IMR-90 (cell line): ENCODE measurements at regions not wholly inside any gene's neighbourhood (a gene's known extent, or its start where the extent isn't known, plus 50 kb on each side); places are given as distances from the start of the nearest gene placed in this dataset.
"Not testable (repeated sequence)": the region's sequence is repeated elsewhere in the genome, so short reads cannot be mapped to it uniquely, and the experiment has no call there.

ENCODE experiments used
- ATAC-seq: fragments of 200-7000 bp; cut with Tn5 transposase; 2 replicates; pipeline ENCODE4 v1.9.1; 2020; ENCODE audit warnings: low read depth, mild to moderate bottlenecking, moderate library complexity
- BruUV-seq: library from RNA; stranded (reverse); fragments of 400-500 nt; replicated peaks from 2 replicates; lab custom pipeline; 2021; lab: Mats Ljungman, UMichigan
- CTCF ChIA-PET: fragments of 300-600 bp; formaldehyde crosslinking; extraction: SDS; loops from one replicate; lab custom pipeline; 2021; ENCODE audit warnings: antibody characterized with exemption; lab: Yijun Ruan, JAX
- POLR2A ChIA-PET: fragments of 300-600 bp; sonication (Branson Sonifier 250); formaldehyde crosslinking; loops from one replicate; lab custom pipeline; 2022; ENCODE audit warnings: antibody characterized with exemption; ENCODE audit not compliant: unreplicated experiment; lab: Charles Lee
- DNase-seq: peaks from one replicate; pipeline ENCODE4 v3.0.0; 2013
- H2AFZ ChIP-seq: replicated peaks from 2 replicates; pipeline ENCODE3; 2013; ENCODE audit warnings: low read length, mild to moderate bottlenecking; ENCODE audit not compliant: poor library complexity
- H2AK5ac ChIP-seq: 2 replicates; pipeline ENCODE4 v1.6.1; 2013; ENCODE audit warnings: low read depth, low read length, inconsistent platforms
- H2AK9ac ChIP-seq: replicated peaks from 2 replicates; pipeline ENCODE3; 2013; ENCODE audit warnings: mild to moderate bottlenecking, low read depth, low read length, moderate library complexity; ENCODE audit not compliant: poor library complexity
- H2BK120ac ChIP-seq: 2 replicates; pipeline ENCODE4 v1.6.1; 2013; ENCODE audit warnings: low read depth, low read length, inconsistent platforms
- H2BK15ac ChIP-seq: 3 replicates; pipeline ENCODE4 v1.6.1; 2013; ENCODE audit warnings: low read depth, low read length, inconsistent platforms
- H2BK20ac ChIP-seq: 2 replicates; pipeline ENCODE4 v1.6.1; 2013; ENCODE audit warnings: low read depth, mild to moderate bottlenecking, inconsistent platforms, low read length, moderate library complexity
- H2BK5ac ChIP-seq: 2 replicates; pipeline ENCODE4 v1.6.1; 2013; ENCODE audit warnings: mild to moderate bottlenecking, low read depth, low read length, inconsistent platforms; ENCODE audit not compliant: poor library complexity, severe bottlenecking
- H3K14ac ChIP-seq: replicated peaks from 2 replicates; pipeline ENCODE4 v1.6.1; 2013; ENCODE audit warnings: low read depth, low read length, inconsistent platforms
- H3K18ac ChIP-seq: 2 replicates; pipeline ENCODE4 v1.6.1; 2013; ENCODE audit warnings: low read depth, low read length, control low read depth
- H3K23ac ChIP-seq: 2 replicates; pipeline ENCODE4 v1.6.1; 2013; ENCODE audit warnings: low read depth, low read length, inconsistent platforms
- H3K27ac ChIP-seq: 2 replicates; pipeline ENCODE4 v1.5.1; 2013; ENCODE audit warnings: mild to moderate bottlenecking, control low read depth, low read length; ENCODE audit not compliant: insufficient read depth
- H3K27me3 ChIP-seq: 2 replicates; pipeline ENCODE4 v1.6.1; 2013; ENCODE audit warnings: low read length; ENCODE audit not compliant: control insufficient read depth, insufficient read depth
- H3K36me3 ChIP-seq: 2 replicates; pipeline ENCODE4 v1.6.1; 2013; ENCODE audit warnings: low read length, mixed read lengths; ENCODE audit not compliant: control insufficient read depth, insufficient read depth
- H3K4ac ChIP-seq: 2 replicates; pipeline ENCODE4 v1.6.1; 2013; ENCODE audit warnings: low read depth, low read length, inconsistent platforms
- H3K4me1 ChIP-seq: 2 replicates; pipeline ENCODE4 v1.6.1; 2013; ENCODE audit warnings: low read length, mixed read lengths; ENCODE audit not compliant: control insufficient read depth, insufficient read depth
- H3K4me2 ChIP-seq: 2 replicates; pipeline ENCODE4 v1.6.1; 2013; ENCODE audit warnings: low read depth, mild to moderate bottlenecking, control low read depth, low read length, moderate library complexity
- H3K4me3 ChIP-seq: 2 replicates; pipeline ENCODE4 v1.5.1; 2013; ENCODE audit warnings: low read depth, mild to moderate bottlenecking, control low read depth, low read length, moderate library complexity; ENCODE audit not compliant: insufficient read depth
- H3K56ac ChIP-seq: 2 replicates; pipeline ENCODE4 v1.6.1; 2013; ENCODE audit warnings: low read length, inconsistent platforms; ENCODE audit not compliant: insufficient read depth; ENCODE audit errors: extremely low read depth
- H3K79me1 ChIP-seq, 2 experiments: 2 replicates each; pipeline ENCODE4 v1.6.1; 2013; ENCODE audit warnings: low read length in 2 of 2, inconsistent platforms in 1 of 2, low read depth in 1 of 2
- H3K9ac ChIP-seq: 2 replicates; pipeline ENCODE4 v1.6.1; 2013; ENCODE audit warnings: low read depth, low read length, control low read depth
- H3K9me1 ChIP-seq: 2 replicates; pipeline ENCODE4 v1.6.1; 2013; ENCODE audit warnings: low read length, inconsistent platforms; ENCODE audit not compliant: insufficient read depth
- H3K9me3 ChIP-seq: 2 replicates; pipeline ENCODE4 v1.6.1; 2013; ENCODE audit warnings: low read length; ENCODE audit not compliant: control insufficient read depth, insufficient read depth
- H4K20me1 ChIP-seq: 2 replicates; pipeline ENCODE4 v1.6.1; 2013; ENCODE audit warnings: low read length, inconsistent platforms; ENCODE audit not compliant: insufficient read depth
- H4K5ac ChIP-seq: 2 replicates; pipeline ENCODE4 v1.6.1; 2013; ENCODE audit warnings: mild to moderate bottlenecking, low read depth, low read length, control low read depth
- H4K8ac ChIP-seq, 2 experiments: 2 replicates each; pipeline ENCODE4 v1.6.1; 2013; ENCODE audit warnings: low read depth in 2 of 2, low read length in 2 of 2, control low read depth in 1 of 2, inconsistent platforms in 1 of 2
- H4K91ac ChIP-seq: 2 replicates; pipeline ENCODE4 v1.6.1; 2013; ENCODE audit warnings: low read depth, low read length, inconsistent platforms; ENCODE audit not compliant: insufficient read depth
- WGBS, 2 experiments: methylation state at CpG; one replicate each; pipeline versions ENCODE4 v1.1.5 to v1.1.7; 2013; ENCODE audit warnings: missing lambda C conversion rate in 2 of 2; ENCODE audit not compliant: insufficient read length in 1 of 2; ENCODE audit errors: extremely low coverage in 2 of 2; 5-methylcytosine and 5-hydroxymethylcytosine counted together
- dilution Hi-C: fragments of 300-500 bp; cut with HindIII; formaldehyde crosslinking; loops from one replicate; pipeline ENCODE4 v1.14.3; 2018; ENCODE audit warnings: low sequenced_read_pairs; ENCODE audit not compliant: unreplicated experiment
- in situ Hi-C: fragments of 300-500 bp; cut with MboI; formaldehyde crosslinking; loops from 3 replicates; pipeline ENCODE4 v1.14.3; 2019; ENCODE audit warnings: low sequenced_read_pairs, inconsistent platforms, mixed read lengths
- intact Hi-C: fragments of 100-400 bp; cut with micrococcal nuclease; formaldehyde crosslinking; loops from 2 replicates; pipeline ENCODE4 v1.10.0; 2022

GRCh38 chr1:208353797-208354196 lies 109.6 kb upstream of the PLXNA2 start:
- H4K8ac ChIP-seq, H3K4me2 ChIP-seq, dilution Hi-C loops, H3K79me1 ChIP-seq, H3K27me3 ChIP-seq, H3K36me3 ChIP-seq, H2BK120ac ChIP-seq, H3K18ac ChIP-seq, H3K14ac ChIP-seq, H2BK20ac ChIP-seq, intact Hi-C loops, H3K23ac ChIP-seq, H3K4me3 ChIP-seq, H2BK5ac ChIP-seq, DNase-seq, H4K20me1 ChIP-seq, H3K9ac ChIP-seq, H4K5ac ChIP-seq, H3K9me1 ChIP-seq, BruUV-seq, in situ Hi-C loops, H4K91ac ChIP-seq, POLR2A ChIA-PET, H2AK5ac ChIP-seq, CTCF ChIA-PET, H2AK9ac ChIP-seq, H3K4ac ChIP-seq, H2BK15ac ChIP-seq, H2AFZ ChIP-seq, H3K27ac ChIP-seq, H3K9me3 ChIP-seq, H3K56ac ChIP-seq, ATAC-seq, H3K4me1 ChIP-seq: not testable (repeated sequence)
- no CpG with 5 or more reads among the region's 5 CpGs for WGBS, 2 experiments
